HG03432 (cell line): ENCODE measurements at regions not wholly inside any gene's neighbourhood (a gene's known extent, or its start where the extent isn't known, plus 50 kb on each side); places are given as distances from the start of the nearest gene placed in this dataset.
"Not testable (repeated sequence)": the region's sequence is repeated elsewhere in the genome, so short reads cannot be mapped to it uniquely, and the experiment has no call there.

ENCODE experiments used
- ATAC-seq: cut with Tn5 transposase; IDR thresholded peaks from one replicate; pipeline ENCODE4 v1.9.1; 2021; ENCODE audit warnings: mild to moderate bottlenecking, moderate library complexity; ENCODE audit not compliant: unreplicated experiment

GRCh38 chr2:67567886-67568285 is 170.8 kb downstream of the ETAA1 start:
- no peak for ATAC-seq

DNA sequence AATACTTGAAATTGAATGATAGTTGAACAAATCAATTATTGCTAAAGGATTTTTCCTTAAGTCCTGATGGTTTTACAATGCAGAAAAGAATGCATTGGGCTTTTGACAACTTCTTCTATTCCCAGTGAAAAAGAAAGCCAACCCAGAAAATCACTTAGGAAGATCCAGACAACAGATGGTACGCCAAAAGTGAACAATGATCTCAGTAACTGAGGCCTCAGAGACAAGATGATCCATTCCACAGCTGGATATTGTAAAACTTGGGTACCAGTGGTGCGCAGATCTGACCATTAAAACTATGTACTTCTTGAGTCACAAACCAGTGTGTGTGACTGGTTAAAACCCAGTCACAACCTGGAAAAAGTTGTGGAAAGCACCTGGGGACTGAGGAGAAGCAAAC is 173.5 kb downstream of the ETAA1 start:
- ATAC-seq = no peak

GRCh38 chr2:67571785-67572718 is 174.9 kb downstream of the ETAA1 start:
- no peak for ATAC-seq

- ATAC-seq = no peak
Measured at GRCh38 chr2:67572721-67573435, 175.7 kb downstream of the ETAA1 start.

DNA sequence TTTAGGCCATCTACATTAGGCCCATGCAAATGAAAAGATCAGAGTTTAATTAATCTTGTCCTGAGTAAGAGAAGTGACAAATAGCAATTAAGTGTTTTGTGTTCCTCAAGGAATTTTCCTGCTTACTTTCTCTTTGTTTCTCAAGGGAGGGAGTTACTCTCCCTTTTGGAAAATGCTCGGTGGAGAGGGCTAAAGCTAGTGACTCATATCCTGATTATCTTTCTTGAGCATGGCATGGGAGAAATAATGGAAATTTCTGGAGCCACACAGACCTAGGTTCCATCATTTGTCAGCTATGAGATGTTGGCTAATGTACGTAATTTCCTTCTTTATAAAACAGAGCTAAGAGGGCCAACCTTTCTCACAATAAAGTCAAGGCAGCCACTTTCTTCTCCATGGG is 177.1 kb downstream of the ETAA1 start:
- no peak for ATAC-seq

DNA sequence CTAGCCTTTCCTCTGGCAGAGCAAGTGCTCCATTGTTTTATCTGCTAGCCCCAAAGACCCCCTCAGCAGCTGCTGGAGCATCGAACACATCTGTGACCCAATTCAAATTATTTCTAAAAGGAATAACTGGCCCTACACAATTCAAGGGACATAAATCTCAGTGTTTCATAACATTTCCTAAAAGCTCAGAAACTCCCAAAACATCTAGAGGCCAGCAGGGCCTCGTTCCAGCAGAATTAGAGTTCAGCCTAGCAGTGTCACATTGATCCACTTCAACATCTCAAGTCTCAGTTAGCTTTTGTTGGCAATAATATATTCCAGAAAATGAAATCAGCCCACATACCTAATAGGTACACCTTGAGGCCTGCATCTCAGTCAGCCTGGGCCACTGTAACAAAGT is 179.1 kb downstream of the ETAA1 start:
- ATAC-seq = no peak

DNA sequence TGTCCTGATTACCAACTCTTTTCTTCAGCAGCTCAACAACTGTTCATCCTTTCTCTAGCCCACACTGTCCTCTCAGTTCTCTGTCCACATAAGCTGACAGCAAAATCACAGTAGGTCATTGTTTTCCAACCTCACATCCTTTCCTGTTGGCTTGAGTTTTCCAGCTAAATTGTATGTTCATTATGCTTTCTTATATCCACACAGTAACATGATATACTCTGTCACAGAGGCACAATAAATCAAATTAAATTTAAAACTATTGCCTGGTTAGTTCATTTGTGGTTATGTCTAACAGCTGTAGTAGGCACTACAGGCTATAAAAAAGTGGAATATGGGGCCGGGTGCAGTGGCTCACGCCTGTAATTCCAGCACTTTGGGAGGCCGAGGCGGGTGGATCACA is 179.9 kb downstream of the ETAA1 start:
- no peak for ATAC-seq

DNA sequence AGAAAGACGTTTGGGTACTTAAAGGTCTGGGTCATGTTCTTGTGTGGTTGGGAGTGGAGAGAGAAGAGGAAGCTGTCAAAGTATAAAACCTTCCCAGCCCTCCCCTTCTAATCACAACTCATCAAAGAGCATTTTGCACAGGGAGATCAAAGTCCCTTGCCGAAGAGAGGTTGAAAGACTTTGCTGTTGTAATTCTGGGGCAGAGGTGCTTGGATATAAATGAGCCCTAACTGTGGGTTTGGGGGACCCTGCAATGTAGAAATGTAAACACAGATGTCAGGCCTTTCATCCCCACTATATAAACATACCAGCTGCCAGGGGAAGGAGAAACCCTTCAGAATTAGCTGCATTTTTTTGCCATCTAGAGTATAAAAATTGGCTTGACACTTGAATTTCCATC is 182.1 kb downstream of the ETAA1 start:
- ATAC-seq = no peak

GRCh38 chr2:67579806-67580205 is 182.7 kb downstream of the ETAA1 start:
- no peak for ATAC-seq

- no peak for ATAC-seq
Measured at GRCh38 chr2:67581751-67582150, 184.6 kb downstream of the ETAA1 start.

- no peak for ATAC-seq
Measured at GRCh38 chr2:67583185-67583584, 186.1 kb downstream of the ETAA1 start.

DNA sequence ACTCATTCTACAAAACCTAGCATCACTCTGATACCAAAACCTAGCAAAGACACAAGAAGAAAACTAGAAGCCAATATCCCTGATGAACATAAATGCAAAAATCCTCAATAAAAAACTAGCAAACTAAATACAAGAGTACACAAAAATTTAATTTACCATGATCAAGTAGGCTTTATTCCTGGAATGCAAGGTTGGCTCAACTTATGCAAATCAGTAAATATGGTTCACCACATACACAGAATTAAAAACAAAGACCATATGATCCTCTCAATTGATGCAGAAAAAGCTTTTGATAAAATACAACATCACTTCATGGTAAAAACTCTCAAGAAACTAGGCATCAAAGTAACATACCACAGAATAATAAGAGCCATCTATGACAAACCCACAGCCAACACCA is 188.3 kb downstream of the ETAA1 start:
- ATAC-seq = no peak

DNA sequence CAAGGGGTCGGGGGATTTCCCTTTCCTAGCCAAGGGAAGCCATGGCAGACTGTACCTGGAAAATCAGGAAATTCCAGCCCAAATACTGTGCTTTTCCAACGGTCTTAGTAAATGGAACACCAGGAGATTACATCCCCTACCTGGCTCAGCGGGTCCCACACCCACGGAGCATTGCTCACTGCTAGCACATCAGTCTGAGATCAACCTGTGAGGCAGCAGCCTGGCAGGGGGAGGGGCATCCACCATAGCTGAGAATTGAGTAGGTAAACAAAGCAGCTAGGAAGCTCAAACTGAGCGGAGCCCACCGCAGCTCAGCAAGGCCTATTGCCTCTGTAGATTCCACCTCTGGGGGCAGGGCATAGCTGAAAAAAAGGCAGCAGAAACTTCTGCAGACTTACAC is 192.0 kb downstream of the ETAA1 start:
- not testable (repeated sequence) for ATAC-seq

- not testable (repeated sequence) for ATAC-seq
Measured at GRCh38 chr2:67594522-67594921, 197.4 kb downstream of the ETAA1 start.

DNA sequence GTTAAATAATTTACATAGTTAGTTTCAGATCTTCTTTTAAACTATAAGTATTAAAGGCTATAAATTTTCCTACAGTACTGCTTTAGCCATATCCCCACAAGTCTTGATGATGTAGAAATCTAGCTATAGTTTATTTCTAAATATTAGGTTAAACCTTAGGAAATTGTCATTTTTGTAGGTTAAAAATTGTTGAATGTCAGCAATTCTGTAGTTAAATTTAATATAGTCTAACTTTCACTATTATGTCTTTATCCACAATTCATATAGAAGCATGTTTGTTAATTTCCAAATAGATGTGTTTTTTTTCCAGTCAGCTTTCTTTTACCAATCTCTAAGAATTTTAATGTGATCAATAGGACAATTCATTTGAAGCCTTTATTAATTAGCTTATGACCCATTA is 199.7 kb downstream of the ETAA1 start:
- no peak for ATAC-seq

GRCh38 chr2:67599561-67599960 is 202.4 kb downstream of the ETAA1 start:
- ATAC-seq = no peak

DNA sequence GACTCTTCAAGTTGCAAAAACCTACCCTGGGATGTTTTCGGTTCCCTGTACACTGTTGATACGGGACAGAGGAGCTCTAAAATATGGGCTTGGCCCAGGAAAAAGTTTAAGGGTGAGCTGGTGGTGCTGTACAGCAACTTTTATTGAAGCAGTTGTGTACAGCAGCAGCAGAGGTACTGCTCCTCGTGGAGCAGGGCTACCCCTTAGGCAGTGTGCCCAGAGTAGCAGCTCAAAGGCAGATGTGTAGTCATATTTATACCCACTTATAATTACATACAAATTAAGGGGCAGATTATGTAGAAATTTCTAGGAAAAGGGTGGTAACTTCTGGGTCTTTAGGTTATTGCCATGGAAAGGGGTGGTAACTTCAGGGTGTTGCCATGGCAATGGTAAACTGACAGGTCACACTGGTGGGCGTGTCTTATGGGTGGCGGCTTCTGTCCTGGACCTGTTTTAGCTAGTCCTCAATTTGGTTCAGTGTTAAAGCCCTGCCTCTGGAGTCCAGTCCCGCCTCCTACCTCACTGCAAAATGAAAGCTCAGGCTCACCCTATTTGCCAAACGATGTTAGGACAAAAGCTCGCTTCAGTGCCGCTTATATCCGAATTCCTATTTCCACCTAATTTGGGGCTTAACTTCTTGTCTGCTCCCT is 203.2 kb downstream of the ETAA1 start:
- ATAC-seq = no peak

GRCh38 chr2:67600946-67601345 is 203.8 kb downstream of the ETAA1 start:
- no peak for ATAC-seq

- ATAC-seq = no peak
Measured at GRCh38 chr2:67604360-67604759, 207.2 kb downstream of the ETAA1 start.

DNA sequence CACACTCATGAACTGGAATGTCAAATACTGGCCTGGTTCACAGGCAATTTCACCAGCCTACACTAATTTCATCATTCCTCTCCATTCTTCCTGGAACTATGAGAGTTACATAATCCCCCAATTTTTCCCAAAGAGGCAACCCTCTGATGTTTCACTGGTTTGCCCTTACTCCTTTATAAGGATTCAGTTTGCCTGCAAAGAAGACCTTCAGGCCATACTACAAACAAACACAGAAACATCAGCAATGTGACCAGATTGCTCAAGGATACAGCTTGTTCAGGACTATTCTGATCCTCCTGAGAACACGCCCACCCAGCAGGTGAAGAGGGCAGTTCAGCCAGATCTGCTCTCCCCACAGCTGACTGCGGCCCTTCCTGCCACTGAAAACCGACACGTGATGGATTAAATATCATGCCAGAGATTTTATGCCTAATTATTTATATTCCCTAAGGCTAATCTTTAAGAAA is 215.5 kb downstream of the ETAA1 start:
- ATAC-seq = no peak

GRCh38 chr2:67613227-67613626 is 216.1 kb downstream of the ETAA1 start:
- ATAC-seq = no peak

GRCh38 chr2:67614454-67614853 is 217.3 kb downstream of the ETAA1 start:
- no peak for ATAC-seq
